Ishikawa (cell line): ENCODE measurements at regions not wholly inside any gene's neighbourhood (a gene's known extent, or its start where the extent isn't known, plus 50 kb on each side); places are given as distances from the start of the nearest gene placed in this dataset.

Source experiments
- CEBPB ChIP-seq: IDR thresholded peaks from 2 replicates; pipeline ENCODE4 v1.6.1; 2012
- CREB1 ChIP-seq: IDR thresholded peaks from 2 replicates; pipeline ENCODE4 v1.6.1; 2012; ENCODE audit warnings: low read depth
- EGR1 ChIP-seq: IDR thresholded peaks from 2 replicates; pipeline ENCODE4 v1.6.1; 2012
- EP300 ChIP-seq: IDR thresholded peaks from 2 replicates; pipeline ENCODE4 v1.6.1; 2012; ENCODE audit warnings: borderline replicate concordance
- FOXM1 ChIP-seq: IDR thresholded peaks from 2 replicates; pipeline ENCODE4 v1.6.1; 2012; ENCODE audit warnings: low read depth, borderline replicate concordance
- NFIC ChIP-seq: IDR thresholded peaks from 2 replicates; pipeline ENCODE4 v1.6.1; 2012
- RAD21 ChIP-seq: IDR thresholded peaks from 2 replicates; pipeline ENCODE4 v1.6.1; 2012; ENCODE audit warnings: low read depth
- TAF1 ChIP-seq: IDR thresholded peaks from 2 replicates; pipeline ENCODE4 v1.6.1; 2012; ENCODE audit warnings: low read depth, mild to moderate bottlenecking
- TCF12 ChIP-seq: IDR thresholded peaks from 2 replicates; pipeline ENCODE4 v1.6.1; 2012; ENCODE audit warnings: low read depth
- TEAD4 ChIP-seq: IDR thresholded peaks from 2 replicates; pipeline ENCODE4 v1.6.1; 2012
- YY1 ChIP-seq: IDR thresholded peaks from 2 replicates; pipeline ENCODE4 v1.6.1; 2012; ENCODE audit warnings: low read depth
- ZBTB7A ChIP-seq: IDR thresholded peaks from 2 replicates; pipeline ENCODE4 v1.6.1; 2012; ENCODE audit warnings: low read depth
- TF ChIP-seq, protein P1 (sequence below): IDR thresholded peaks from 2 replicates; pipeline ENCODE4 v1.6.1; 2012; ENCODE audit warnings: low read depth, mild to moderate bottlenecking
- TF ChIP-seq, protein P2 (sequence below): IDR thresholded peaks from 2 replicates; pipeline ENCODE4 v1.6.1; 2012
- TF ChIP-seq, protein P3 (sequence below): IDR thresholded peaks from 2 replicates; pipeline ENCODE4 v1.6.1; 2012

DNA sequence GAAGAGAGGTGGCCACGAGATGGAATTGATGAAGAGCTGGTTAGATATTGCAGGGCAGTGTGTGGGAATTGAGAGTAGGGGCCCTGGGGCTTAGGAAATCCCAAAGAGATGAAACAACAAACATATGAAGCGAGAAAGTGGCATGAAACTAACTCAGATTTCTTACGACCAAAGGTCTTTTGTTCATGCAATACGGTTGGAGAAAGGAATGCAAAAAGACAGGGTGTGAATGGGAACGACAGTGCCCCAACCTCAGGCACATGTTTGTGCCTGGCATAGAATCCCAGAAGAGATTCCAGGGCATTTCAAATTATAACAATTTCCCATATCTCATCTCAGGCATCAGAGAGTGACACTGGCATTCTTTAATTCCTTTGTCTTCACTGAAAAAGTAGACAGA lies 199.2 kb downstream of the ACTL7B start:
- TF ChIP-seq, protein P1, sequence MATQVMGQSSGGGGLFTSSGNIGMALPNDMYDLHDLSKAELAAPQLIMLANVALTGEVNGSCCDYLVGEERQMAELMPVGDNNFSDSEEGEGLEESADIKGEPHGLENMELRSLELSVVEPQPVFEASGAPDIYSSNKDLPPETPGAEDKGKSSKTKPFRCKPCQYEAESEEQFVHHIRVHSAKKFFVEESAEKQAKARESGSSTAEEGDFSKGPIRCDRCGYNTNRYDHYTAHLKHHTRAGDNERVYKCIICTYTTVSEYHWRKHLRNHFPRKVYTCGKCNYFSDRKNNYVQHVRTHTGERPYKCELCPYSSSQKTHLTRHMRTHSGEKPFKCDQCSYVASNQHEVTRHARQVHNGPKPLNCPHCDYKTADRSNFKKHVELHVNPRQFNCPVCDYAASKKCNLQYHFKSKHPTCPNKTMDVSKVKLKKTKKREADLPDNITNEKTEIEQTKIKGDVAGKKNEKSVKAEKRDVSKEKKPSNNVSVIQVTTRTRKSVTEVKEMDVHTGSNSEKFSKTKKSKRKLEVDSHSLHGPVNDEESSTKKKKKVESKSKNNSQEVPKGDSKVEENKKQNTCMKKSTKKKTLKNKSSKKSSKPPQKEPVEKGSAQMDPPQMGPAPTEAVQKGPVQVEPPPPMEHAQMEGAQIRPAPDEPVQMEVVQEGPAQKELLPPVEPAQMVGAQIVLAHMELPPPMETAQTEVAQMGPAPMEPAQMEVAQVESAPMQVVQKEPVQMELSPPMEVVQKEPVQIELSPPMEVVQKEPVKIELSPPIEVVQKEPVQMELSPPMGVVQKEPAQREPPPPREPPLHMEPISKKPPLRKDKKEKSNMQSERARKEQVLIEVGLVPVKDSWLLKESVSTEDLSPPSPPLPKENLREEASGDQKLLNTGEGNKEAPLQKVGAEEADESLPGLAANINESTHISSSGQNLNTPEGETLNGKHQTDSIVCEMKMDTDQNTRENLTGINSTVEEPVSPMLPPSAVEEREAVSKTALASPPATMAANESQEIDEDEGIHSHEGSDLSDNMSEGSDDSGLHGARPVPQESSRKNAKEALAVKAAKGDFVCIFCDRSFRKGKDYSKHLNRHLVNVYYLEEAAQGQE: no peak
- no peak for TF ChIP-seq EGR1
- TF ChIP-seq, protein P2, sequence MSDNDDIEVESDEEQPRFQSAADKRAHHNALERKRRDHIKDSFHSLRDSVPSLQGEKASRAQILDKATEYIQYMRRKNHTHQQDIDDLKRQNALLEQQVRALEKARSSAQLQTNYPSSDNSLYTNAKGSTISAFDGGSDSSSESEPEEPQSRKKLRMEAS: no peak
- TF ChIP-seq CREB1: no peak
- no peak for TF ChIP-seq ZBTB7A
- no peak for TF ChIP-seq NFIC
- no peak for TF ChIP-seq FOXM1
- no peak for TF ChIP-seq CEBPB
- no peak for TF ChIP-seq TEAD4
- no peak for TF ChIP-seq RAD21
- no peak for TF ChIP-seq TCF12
- TF ChIP-seq EP300: no peak
- no peak for TF ChIP-seq YY1

DNA sequence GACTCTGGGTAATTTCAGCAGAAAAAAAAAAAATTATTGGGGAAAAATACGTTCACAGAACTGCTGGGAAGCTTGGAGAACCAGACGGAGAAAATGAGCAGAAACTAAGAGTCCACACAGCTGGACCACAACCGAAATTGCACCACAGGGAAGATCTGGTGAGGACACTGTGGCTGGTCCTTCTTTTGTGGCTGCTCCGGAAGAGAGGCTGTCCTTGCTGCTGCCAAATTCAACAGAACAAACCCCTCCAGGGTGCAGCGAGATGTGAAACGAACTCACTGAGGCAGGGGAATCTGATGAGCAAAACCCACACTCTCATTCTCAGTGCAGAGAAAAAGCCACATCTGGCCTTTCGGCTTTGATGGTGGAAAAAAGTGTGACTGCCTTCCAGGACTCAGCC lies 200.0 kb downstream of the ACTL7B start:
- no peak for TF ChIP-seq CEBPB
- TF ChIP-seq NFIC: no peak
- TF ChIP-seq CREB1: no peak
- no peak for TF ChIP-seq RAD21
- TF ChIP-seq, protein P2: no peak
- no peak for TF ChIP-seq EP300
- TF ChIP-seq FOXM1: no peak
- TF ChIP-seq TEAD4: no peak
- TF ChIP-seq ZBTB7A: no peak
- TF ChIP-seq, protein P1: no peak
- no peak for TF ChIP-seq TAF1
- no peak for TF ChIP-seq EGR1
- no peak for TF ChIP-seq TCF12
- no peak for TF ChIP-seq YY1
- TF ChIP-seq, protein P3, sequence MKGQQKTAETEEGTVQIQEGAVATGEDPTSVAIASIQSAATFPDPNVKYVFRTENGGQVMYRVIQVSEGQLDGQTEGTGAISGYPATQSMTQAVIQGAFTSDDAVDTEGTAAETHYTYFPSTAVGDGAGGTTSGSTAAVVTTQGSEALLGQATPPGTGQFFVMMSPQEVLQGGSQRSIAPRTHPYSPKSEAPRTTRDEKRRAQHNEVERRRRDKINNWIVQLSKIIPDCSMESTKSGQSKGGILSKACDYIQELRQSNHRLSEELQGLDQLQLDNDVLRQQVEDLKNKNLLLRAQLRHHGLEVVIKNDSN: no peak

DNA sequence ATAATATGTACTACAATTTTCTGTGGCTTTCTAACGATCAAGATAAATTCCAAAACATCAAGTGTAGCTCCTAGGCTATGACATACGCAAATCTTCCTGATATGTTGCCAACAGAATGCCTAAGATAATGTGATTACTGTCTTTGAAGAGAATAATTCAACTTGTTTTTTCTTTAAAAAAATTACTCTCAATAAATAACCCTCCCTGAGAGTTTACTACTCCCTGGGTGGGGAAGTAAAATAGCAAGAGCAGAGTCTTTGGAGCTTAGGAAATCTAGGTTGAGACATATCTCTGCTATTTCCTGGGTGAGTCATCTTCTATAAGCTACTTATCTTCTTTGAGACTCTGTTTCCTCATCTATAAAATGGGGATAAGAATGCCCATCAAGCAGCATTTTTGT lies 201.2 kb downstream of the ACTL7B start:
- TF ChIP-seq CREB1 (no peak), YY1 (no peak), NFIC (no peak), FOXM1 (no peak), EGR1 (no peak), EP300 (no peak), RAD21 (no peak), TAF1 (no peak), TEAD4 (no peak), CEBPB (no peak), ZBTB7A (no peak), TCF12 (no peak)
- TF ChIP-seq, protein P3: no peak
- TF ChIP-seq, protein P2: no peak
- TF ChIP-seq, protein P1: no peak

DNA sequence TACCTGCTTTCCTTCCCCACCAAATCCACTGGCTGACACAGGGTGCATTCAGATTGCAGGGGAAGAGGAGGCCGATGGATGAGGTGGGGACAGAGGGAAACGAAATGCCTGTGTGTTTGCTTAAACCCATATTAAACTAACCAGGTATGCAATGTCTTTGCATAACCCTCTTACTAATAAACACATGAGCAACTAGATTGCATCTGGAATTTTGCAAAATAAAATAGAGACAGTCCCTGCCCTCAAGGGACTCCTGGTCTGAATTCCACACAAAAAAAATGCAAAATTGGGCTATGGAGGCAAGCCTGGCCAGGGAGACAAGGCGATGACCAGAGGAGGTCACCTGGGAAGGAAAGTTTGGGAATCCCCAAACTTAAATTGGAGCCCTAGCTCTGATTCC lies 202.9 kb downstream of the ACTL7B start:
- TF ChIP-seq TEAD4 (no peak), NFIC (no peak), YY1 (no peak)
- TF ChIP-seq, protein P3: no peak
- TF ChIP-seq, protein P2: no peak
